ENCODE measurements at regions not wholly inside any gene's neighbourhood (a gene's known extent, or its start where the extent isn't known, plus 50 kb on each side); places are given as distances from the start of the nearest gene placed in this dataset.

DNA sequence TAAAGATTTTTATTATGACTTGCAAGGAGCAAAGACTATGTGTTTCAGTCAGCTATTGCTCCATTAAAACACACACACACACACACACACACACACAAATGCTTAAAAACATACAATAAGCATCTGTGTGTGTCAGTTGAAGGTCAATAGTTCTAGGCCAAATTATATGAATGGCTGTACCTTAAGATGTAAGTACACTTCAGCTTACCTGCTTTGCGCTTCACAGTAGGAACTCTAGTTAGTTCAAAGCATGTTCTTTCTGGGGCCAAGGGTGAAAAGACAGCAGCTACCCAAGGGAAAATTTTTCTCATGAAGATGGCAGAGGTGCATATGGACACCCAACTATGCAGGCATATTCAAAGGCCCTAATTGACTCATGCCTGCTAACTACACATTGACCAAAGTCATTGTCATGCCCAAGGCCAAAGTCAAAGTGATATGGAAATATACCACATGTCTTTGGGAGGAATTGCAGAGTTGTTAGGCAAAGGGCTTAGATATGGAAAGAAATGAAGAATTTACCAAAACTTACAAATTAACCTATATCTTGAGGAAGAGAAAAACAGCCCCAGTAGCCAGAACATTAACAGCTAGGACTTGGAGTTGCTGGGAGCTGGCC, 61.9 kb upstream of the BTN3A2 start:
- Histone ChIP-seq H3K27ac (ENCODE audit: low read depth) (no peak overlapping the region), H3K4me1 (ENCODE audit: insufficient read depth) (no peaks in the 10 kb centered on the region), H3K4me3 (ENCODE audit: low read depth, low read length) (no peak overlapping the region), H3K36me3 (ENCODE audit: insufficient read depth) (no peaks in the 10 kb centered on the region)
- WGBS, result 100% methylated on average over 1 of the region's 1 CpG
- DNase-seq (ENCODE audit: extremely low spot score), result no peak

DNA sequence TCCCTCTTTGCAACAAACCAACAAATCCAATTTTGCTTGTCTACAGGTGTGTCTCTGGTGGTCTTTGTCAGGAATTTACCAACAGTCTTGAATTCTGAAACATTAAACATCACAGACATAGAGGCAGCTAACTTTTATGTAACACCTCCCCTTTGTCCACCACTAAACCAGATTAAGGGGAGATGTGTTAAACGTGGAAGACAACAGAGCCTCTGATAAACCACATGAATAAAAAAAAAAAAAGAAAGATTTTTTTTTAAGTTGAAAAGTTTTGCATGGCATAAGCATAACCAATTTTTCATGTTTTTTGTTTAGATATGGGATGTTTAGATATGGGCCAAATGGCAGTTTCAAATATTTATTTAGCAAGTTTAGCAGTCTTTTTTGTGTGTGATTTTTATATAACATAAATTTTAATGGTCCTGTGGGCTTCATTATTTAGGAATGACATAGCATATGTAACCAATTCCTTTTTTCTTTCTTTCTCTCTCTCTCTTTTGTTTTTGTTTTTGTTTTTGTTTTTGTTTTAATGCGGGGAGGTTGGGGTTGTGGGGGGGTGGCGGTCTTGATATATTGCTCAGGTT, 60.7 kb upstream of the BTN3A2 start:
- no peak for DNase-seq (ENCODE audit: extremely low spot score)
- WGBS, result 52% methylated on average over 3 of the region's 3 CpGs
- no peak overlapping the region for H3K27ac ChIP-seq (ENCODE audit: low read depth)
- no peaks in the 10 kb centered on the region for H3K36me3 ChIP-seq (ENCODE audit: insufficient read depth)
- H3K4me1 ChIP-seq (ENCODE audit: insufficient read depth), result no peaks in the 10 kb centered on the region
- H3K4me3 ChIP-seq (ENCODE audit: low read depth, low read length), result peak overlapping the region; percentile 40

DNA sequence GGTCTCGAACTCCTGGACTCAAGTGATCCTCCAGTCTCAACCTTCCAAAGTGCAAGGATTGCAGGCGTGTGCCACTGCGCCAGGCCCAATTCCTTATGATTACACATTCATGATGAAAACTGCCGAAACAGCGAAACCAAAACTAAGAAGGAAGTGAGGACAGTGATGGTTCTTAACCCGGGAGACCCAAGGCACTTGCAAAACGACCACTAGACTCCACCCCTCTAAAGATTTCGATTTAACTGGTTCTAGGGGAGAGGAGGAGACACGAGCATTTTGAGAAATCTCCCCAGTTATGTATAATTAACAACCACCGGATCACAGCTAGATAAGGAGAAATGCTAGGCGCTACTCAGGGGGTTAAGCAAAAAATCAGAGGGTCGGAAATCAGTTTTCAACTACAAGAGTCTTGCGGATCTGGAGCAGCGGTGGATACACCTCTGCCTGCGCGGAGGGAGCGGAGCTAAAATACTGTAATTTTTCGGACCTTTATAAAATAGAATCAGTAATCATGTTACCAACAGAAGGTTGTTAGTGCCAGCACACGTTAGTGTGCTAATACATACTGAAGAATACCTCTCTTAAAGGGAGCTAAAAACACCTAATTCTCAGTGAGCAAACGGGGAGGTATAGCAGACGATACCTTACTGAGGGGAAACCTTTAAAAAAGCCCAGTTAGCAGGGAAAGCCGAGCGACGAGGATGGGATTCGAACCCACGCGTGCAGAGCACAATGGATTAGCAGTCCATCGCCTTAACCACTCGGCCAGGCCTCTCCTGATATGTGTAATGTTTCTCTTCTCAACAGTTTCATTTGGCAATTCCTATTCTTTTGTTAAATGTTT, 60.0 kb upstream of the BTN3A2 start:
- H3K4me3 ChIP-seq (ENCODE audit: low read depth, low read length), result peak overlapping the region; percentile 40
- H3K4me1 ChIP-seq (ENCODE audit: insufficient read depth), result no peaks in the 10 kb centered on the region
- peak; percentile 55 for DNase-seq (ENCODE audit: extremely low spot score)
- H3K36me3 ChIP-seq (ENCODE audit: insufficient read depth), result no peaks in the 10 kb centered on the region
- WGBS, result 9% methylated on average over 29 of the region's 29 CpGs
- no peak overlapping the region for H3K27ac ChIP-seq (ENCODE audit: low read depth)

DNA sequence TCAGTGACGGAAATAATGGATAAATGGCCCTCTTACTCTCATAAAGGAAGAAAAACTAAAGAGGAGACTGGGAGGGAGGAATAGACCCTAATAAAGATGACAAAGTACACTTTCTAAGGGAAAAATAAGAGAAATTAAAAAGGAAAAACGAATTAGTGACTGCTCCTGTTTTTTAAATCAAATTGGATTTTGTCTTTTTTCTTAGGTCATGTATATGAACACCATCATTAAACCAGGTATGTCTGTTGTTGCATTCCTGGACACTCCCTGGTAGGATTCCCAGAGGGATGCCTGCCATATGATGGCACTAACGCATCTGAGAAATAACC, 59.4 kb upstream of the BTN3A2 start:
- no peaks in the 10 kb centered on the region for H3K4me1 ChIP-seq (ENCODE audit: insufficient read depth)
- no peak for DNase-seq (ENCODE audit: extremely low spot score)
- H3K4me3 ChIP-seq (ENCODE audit: low read depth, low read length), result no peak overlapping the region
- H3K36me3 ChIP-seq (ENCODE audit: insufficient read depth), result no peaks in the 10 kb centered on the region
- WGBS, result 43% methylated on average over 3 of the region's 3 CpGs
- H3K27ac ChIP-seq (ENCODE audit: low read depth), result no peak overlapping the region

DNA sequence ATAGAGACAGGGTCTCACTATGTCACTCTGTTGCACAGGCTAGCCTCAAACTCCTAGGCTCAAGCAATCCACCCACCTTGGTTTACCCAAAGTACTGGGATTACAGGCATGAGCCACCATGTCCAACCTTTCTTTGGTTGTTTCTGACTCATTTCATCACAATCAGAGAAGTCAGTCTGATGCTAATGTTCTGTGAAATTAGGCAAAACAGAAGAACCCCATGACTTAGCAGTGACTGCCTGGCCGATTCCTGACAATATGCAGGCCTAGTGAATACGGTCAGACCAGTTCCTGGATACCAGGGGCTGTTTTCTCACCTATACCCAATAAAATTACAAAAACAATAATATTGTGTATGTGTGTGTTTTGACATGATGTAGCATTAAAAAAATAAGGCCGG, 58.8 kb upstream of the BTN3A2 start:
- Histone ChIP-seq H3K4me1 (ENCODE audit: insufficient read depth) (no peaks in the 10 kb centered on the region), H3K36me3 (ENCODE audit: insufficient read depth) (no peaks in the 10 kb centered on the region), H3K27ac (ENCODE audit: low read depth) (no peak overlapping the region), H3K4me3 (ENCODE audit: low read depth, low read length) (no peak overlapping the region)
- 93% methylated on average over 3 of the region's 3 CpGs for WGBS
- no peak for DNase-seq (ENCODE audit: extremely low spot score)

DNA sequence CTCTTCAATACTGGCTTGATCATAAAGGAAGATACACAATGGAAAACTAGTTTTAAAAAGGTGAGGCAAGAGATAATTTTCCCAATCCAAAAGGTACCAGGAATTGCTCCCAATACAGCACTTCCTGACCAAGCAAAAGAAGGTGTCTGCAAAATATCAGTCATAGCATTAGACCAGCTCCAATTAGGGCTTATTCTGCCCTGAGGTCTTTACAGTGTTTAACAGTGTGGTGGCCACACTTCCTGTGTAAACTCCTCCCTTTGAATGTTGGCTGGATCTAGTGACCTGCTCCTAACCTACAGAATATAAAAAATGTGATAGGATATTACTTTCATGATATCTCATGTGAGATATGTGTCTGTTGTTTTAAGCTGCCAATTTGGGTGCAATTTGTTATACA, 57.1 kb upstream of the BTN3A2 start:
- Histone ChIP-seq H3K27ac (ENCODE audit: low read depth) (no peak overlapping the region), H3K4me1 (ENCODE audit: insufficient read depth) (peaks cover 1% of the 10 kb centered on the region), H3K4me3 (ENCODE audit: low read depth, low read length) (no peak overlapping the region), H3K36me3 (ENCODE audit: insufficient read depth) (no peaks in the 10 kb centered on the region)
- DNase-seq (ENCODE audit: extremely low spot score), result no peak

DNA sequence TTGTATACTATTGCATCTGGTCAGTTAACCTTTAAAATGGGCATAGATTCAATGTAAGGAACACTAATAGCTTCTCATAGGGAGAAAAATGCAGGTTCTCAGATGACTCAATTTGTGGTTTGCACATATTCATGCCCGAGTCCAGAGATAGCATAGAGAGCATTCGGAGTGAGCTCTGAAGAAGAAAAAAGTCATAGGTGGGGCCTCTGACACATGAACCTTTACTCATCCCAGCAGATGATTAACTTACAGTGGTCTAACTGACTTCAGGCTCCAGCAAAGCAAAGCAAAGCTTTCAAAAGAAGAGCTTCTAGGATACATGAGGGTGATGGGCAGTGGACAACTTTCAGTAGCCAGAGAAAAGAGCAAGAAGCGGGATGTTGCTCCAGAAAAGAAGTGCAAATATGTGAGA, 55.3 kb upstream of the BTN3A2 start:
- H3K4me3 ChIP-seq (ENCODE audit: low read depth, low read length), result no peak overlapping the region
- peaks cover 1% of the 10 kb centered on the region for H3K4me1 ChIP-seq (ENCODE audit: insufficient read depth)
- H3K27ac ChIP-seq (ENCODE audit: low read depth), result no peak overlapping the region
- H3K36me3 ChIP-seq (ENCODE audit: insufficient read depth), result no peaks in the 10 kb centered on the region
- DNase-seq (ENCODE audit: extremely low spot score), result no peak
- 89% methylated on average over 3 of the region's 3 CpGs for WGBS

DNA sequence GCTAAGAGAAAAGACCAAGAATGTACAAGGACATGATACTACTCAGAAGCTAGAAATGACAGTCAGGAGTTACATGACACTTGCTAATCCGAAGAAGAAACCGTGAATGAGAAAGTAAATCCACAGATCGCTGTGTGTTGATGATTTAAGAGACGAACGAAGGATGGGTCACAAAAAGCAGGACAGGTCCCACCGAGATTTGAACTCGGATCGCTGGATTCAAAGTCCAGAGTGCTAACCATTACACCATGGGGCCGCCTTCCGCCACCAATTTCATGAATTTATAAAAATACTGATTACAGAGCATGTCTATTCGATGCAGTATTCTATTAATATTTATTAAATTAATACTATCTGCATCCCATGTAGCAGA, 54.0 kb upstream of the BTN3A2 start:
- Histone ChIP-seq H3K27ac (ENCODE audit: low read depth) (no peak overlapping the region), H3K4me3 (ENCODE audit: low read depth, low read length) (no peak overlapping the region), H3K4me1 (ENCODE audit: insufficient read depth) (peaks cover 1% of the 10 kb centered on the region), H3K36me3 (ENCODE audit: insufficient read depth) (no peaks in the 10 kb centered on the region)
- no peak for DNase-seq (ENCODE audit: extremely low spot score)
- 10% methylated on average over 11 of the region's 11 CpGs for WGBS

DNA sequence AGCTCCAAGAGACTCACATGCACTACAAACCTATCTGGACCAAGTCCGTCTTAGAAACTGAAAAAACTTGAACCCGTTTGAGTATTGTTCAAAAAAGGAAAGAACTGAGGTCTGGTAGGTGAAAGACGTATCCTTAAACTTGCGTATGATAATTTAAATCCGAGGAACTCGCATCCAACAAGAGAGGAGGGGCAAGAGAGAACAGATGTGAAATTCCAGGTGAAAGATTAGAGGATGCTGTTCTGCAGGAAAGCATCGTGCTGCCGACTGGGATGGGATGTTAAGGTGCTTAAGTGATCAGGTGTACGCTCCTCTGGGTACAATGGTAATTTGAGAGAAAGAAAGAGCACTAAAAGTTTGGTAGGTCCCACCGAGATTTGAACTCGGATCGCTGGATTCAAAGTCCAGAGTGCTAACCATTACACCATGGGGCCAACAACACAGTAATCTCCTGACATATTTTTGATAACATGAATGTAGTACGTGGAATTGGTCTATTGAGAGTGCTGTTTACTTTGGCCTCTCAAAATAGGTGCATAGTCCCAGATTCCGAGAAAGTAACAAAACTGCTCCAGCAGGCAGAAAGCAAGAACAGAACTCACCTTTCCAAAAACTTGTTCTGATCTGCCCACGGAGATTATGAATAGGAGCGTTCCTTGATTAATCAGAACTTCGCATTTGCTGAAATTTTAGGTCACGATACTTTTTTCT, 53.5 kb upstream of the BTN3A2 start:
- 5% methylated on average over 18 of the region's 18 CpGs for WGBS
- Histone ChIP-seq H3K27ac (ENCODE audit: low read depth) (no peak overlapping the region), H3K36me3 (ENCODE audit: insufficient read depth) (no peaks in the 10 kb centered on the region), H3K4me3 (ENCODE audit: low read depth, low read length) (peak overlapping the region; percentile 29), H3K4me1 (ENCODE audit: insufficient read depth) (peaks cover 1% of the 10 kb centered on the region)
- DNase-seq (ENCODE audit: extremely low spot score), result no peak

DNA sequence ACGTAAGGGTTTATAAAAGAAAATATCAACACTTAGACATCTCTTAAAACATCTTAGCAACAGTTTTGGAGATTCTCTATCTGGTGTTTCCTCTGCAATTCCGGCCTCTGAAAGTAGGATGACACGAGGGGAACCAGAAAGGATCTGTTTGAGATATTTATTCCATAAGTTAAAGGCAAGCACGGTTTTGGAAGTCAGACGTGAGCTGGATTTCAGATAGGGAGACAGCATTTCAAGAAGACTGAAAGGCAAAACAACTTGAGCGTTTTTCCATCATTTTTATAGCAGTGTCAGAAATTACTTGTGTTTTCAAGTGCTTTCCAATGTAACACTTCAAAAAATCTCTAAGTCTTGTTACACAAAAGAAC, 52.9 kb upstream of the BTN3A2 start:
- DNase-seq (ENCODE audit: extremely low spot score), result no peak
- WGBS, result 2% methylated on average over 6 of the region's 6 CpGs
- Histone ChIP-seq H3K27ac (ENCODE audit: low read depth) (peak overlapping the region; percentile 64), H3K36me3 (ENCODE audit: insufficient read depth) (no peaks in the 10 kb centered on the region), H3K4me1 (ENCODE audit: insufficient read depth) (peaks cover 1% of the 10 kb centered on the region), H3K4me3 (ENCODE audit: low read depth, low read length) (peak overlapping the region; percentile 29)

DNA sequence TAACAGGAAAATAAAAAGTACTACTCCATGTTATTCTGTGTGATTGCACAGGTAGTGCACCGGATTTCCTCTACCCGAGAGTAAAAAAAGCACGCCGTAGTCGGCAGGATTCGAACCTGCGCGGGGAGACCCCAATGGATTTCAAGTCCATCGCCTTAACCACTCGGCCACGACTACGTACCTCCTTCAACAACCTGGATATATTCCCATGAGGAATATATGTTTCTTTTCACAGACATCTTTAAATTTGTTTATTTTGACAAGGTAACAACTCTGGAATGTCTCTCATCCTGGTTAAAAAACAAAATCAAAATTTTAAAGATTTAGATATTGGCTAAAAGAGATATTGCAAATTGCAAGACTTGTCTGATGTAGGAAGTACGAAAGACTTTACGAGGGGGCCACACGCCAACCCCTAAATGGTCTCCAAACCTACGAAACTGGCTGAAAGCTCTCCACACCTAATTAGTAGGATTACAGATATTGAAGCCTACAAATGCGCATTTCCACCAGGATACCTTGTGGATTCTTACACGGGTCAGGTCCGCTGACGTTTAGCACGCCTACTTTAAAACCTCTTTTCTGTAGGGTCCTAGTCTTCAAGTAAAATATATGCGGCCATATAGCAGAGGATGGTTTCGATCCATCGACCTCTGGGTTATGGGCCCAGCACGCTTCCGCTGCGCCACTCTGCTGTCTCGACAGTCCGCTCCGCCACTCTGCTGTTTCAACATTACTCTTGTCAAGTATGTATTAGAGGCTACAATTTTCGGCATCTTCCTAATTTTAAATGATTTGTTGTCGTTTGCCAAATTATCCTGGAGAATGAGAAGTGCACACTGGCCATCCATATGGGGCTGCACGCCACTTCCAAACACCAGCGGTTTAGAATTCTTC, 52.2 kb upstream of the BTN3A2 start:
- peak; percentile 83 for DNase-seq (ENCODE audit: extremely low spot score)
- H3K4me3 ChIP-seq (ENCODE audit: low read depth, low read length), result peak overlapping the region; percentile 37
- H3K36me3 ChIP-seq (ENCODE audit: insufficient read depth), result no peaks in the 10 kb centered on the region
- H3K4me1 ChIP-seq (ENCODE audit: insufficient read depth), result peaks cover 1% of the 10 kb centered on the region
- under 1% methylated on average over 34 of the region's 34 CpGs for WGBS
- H3K27ac ChIP-seq (ENCODE audit: low read depth), result no peak overlapping the region
